ENCODE measurements at regions not wholly inside any gene's neighbourhood (a gene's known extent, or its start where the extent isn't known, plus 50 kb on each side); places are given as distances from the start of the nearest gene placed in this dataset.
"Not testable (repeated sequence)": the region's sequence is repeated elsewhere in the genome, so short reads cannot be mapped to it uniquely, and the experiment has no call there.

- Histone ChIP-seq H3K27me3 (replicated peaks; ENCODE audit: insufficient read depth) (no peaks in the 10 kb centered on the region), H3K9me3 (no peaks in the 10 kb centered on the region), H3K27ac (no peak overlapping the region), H3K4me1 (replicated peaks) (no peaks in the 10 kb centered on the region), H3K36me3 (no peaks in the 10 kb centered on the region), H3K4me3 (no peak overlapping the region)
- DNase-seq (ENCODE audit: low spot score) = no peak
- WGBS = 88% methylated on average over 3 of the region's 3 CpGs
- TF ChIP-seq POLR2AphosphoS5 (IDR thresholded peaks at IDR 0.05) (no peak), POLR2A (IDR thresholded peaks at IDR 0.05) (no peak)
- TF ChIP-seq, protein P1, sequence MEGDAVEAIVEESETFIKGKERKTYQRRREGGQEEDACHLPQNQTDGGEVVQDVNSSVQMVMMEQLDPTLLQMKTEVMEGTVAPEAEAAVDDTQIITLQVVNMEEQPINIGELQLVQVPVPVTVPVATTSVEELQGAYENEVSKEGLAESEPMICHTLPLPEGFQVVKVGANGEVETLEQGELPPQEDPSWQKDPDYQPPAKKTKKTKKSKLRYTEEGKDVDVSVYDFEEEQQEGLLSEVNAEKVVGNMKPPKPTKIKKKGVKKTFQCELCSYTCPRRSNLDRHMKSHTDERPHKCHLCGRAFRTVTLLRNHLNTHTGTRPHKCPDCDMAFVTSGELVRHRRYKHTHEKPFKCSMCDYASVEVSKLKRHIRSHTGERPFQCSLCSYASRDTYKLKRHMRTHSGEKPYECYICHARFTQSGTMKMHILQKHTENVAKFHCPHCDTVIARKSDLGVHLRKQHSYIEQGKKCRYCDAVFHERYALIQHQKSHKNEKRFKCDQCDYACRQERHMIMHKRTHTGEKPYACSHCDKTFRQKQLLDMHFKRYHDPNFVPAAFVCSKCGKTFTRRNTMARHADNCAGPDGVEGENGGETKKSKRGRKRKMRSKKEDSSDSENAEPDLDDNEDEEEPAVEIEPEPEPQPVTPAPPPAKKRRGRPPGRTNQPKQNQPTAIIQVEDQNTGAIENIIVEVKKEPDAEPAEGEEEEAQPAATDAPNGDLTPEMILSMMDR (IDR thresholded peaks at IDR 0.05) = no peak
- intact Hi-C loops (cut with DNase I) = no loop called here
These were observed 591.6 kb upstream of the CYLC2 start for GRCh38 chr9:102403514-102403913.

GRCh38 chr9:102398205-102398604 lies 596.9 kb upstream of the CYLC2 start:
- H3K9me3 ChIP-seq = no peaks in the 10 kb centered on the region
- no peaks in the 10 kb centered on the region for H3K27me3 ChIP-seq (replicated peaks; ENCODE audit: insufficient read depth)
- no peaks in the 10 kb centered on the region for H3K4me1 ChIP-seq (replicated peaks)
- TF ChIP-seq POLR2A (IDR thresholded peaks at IDR 0.05) = no peak
- TF ChIP-seq, protein P1 (IDR thresholded peaks at IDR 0.05) = no peak
- TF ChIP-seq POLR2AphosphoS5 (IDR thresholded peaks at IDR 0.05) = no peak
- H3K4me3 ChIP-seq = no peak overlapping the region
- H3K36me3 ChIP-seq = no peaks in the 10 kb centered on the region
- intact Hi-C loops (cut with DNase I) = no loop called here
- no peak for DNase-seq (ENCODE audit: low spot score)
- H3K27ac ChIP-seq = no peak overlapping the region

- 88% methylated on average over 2 of the region's 2 CpGs for WGBS
- H3K36me3 ChIP-seq; DNase-seq (ENCODE audit: low spot score); H3K4me1 ChIP-seq (replicated peaks); H3K9me3 ChIP-seq; H3K27ac ChIP-seq; H3K27me3 ChIP-seq (replicated peaks; ENCODE audit: insufficient read depth); H3K4me3 ChIP-seq; intact Hi-C loops (cut with DNase I): not testable (repeated sequence)
These were observed 609.5 kb upstream of the CYLC2 start for GRCh38 chr9:102385620-102386019.

DNA sequence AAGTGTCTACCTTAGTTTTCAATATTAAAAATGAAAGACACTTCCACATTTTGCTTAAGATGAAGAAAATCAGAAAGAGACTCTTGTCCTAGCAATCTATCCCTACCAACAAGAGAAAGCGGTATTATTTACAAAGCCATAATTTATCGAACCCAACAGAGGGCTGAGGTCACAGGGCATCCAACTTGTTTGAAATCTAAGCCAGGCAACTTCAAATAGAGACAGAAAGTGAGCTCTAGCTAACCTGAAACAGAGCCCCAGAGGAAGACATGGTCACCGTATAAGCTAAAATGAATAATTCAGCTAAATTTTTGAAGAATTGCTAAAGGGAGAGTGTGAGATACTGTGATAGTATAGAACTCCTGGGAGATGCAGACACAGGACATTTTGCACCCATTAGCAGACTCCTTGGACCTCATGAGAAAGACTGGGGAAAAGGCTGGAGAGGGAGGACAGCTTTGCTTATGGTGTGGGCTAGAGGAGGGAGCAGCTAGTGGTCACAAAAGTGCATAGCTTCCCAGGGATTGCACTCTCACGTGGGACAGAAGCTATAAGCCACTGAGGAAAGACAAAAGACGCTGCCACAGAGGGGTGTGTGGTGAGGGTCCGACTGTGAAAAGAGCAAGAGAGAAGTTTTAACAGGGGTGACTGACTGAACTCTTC lies 624.2 kb upstream of the GRIN3A start:
- Histone ChIP-seq H3K4me1 (replicated peaks) (no peaks in the 10 kb centered on the region), H3K9me3 (no peaks in the 10 kb centered on the region), H3K4me3 (no peak overlapping the region), H3K27me3 (replicated peaks; ENCODE audit: insufficient read depth) (no peaks in the 10 kb centered on the region), H3K36me3 (no peaks in the 10 kb centered on the region), H3K27ac (no peak overlapping the region)
- TF ChIP-seq POLR2AphosphoS5 (IDR thresholded peaks at IDR 0.05) (no peak), POLR2A (IDR thresholded peaks at IDR 0.05) (no peak)
- TF ChIP-seq, protein P1 (IDR thresholded peaks at IDR 0.05) = no peak
- no peak for DNase-seq (ENCODE audit: low spot score)
- 40% methylated on average over 6 of the region's 6 CpGs for WGBS
- intact Hi-C loops (cut with DNase I) = no loop called here

DNA sequence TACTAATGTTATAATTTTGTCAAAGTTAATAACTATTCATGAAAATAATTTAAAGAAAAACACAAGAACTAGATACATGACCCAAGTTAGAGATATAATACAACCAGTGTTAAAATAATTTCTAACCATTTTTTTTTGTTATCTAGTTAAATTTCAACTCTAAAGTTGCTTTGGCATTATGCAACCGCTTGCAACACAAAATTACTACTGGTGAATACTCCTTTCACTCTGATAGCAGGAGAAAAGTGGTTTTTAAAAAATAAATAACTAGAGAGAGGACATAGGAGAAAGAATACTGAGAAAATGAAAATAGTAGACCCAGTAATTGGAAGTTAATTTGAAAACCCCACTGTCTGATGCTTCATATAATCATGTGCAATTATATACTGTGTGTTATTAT lies 622.4 kb upstream of the GRIN3A start:
- no peak for DNase-seq (ENCODE audit: low spot score)
- no peak for TF ChIP-seq POLR2A (IDR thresholded peaks at IDR 0.05)
- TF ChIP-seq, protein P1 (IDR thresholded peaks at IDR 0.05) = no peak
- no peak for TF ChIP-seq POLR2AphosphoS5 (IDR thresholded peaks at IDR 0.05)
- Histone ChIP-seq H3K4me1 (replicated peaks) (no peaks in the 10 kb centered on the region), H3K36me3 (no peaks in the 10 kb centered on the region), H3K27ac (no peak overlapping the region), H3K9me3 (no peaks in the 10 kb centered on the region), H3K27me3 (replicated peaks; ENCODE audit: insufficient read depth) (no peaks in the 10 kb centered on the region), H3K4me3 (no peak overlapping the region)
- intact Hi-C loops (cut with DNase I) = no loop called here
- WGBS = 86% methylated on average over 1 of the region's 1 CpG

Data from prostate gland (tissue), 2 donors.